ENCODE measurements at regions not wholly inside any gene's neighbourhood (a gene's known extent, or its start where the extent isn't known, plus 50 kb on each side); places are given as distances from the start of the nearest gene placed in this dataset.

- no peak for TF ChIP-seq CTCF (IDR thresholded peaks at IDR 0.05 in 2 of 3, conservative IDR thresholded peaks at IDR 0.05 in 1 of 3; ENCODE audit: borderline replicate concordance in 1 of 3, insufficient read depth in 1 of 3, low read depth in 2 of 3, low read length in 2 of 3)
- no peak for TF ChIP-seq ZNF274 (IDR thresholded peaks at IDR 0.05; ENCODE audit: low read depth, low read length)
- no peak for TF ChIP-seq YY1 (IDR thresholded peaks at IDR 0.05; ENCODE audit: extremely low read depth, insufficient replicate concordance, low read depth, low read length)
- TF ChIP-seq POLR2AphosphoS5 (IDR thresholded peaks at IDR 0.05; ENCODE audit: low read depth, low read length) = no peak
- TF ChIP-seq EGR1 (IDR thresholded peaks at IDR 0.05; ENCODE audit: low read depth) = no peak
- TF ChIP-seq, protein P1, sequence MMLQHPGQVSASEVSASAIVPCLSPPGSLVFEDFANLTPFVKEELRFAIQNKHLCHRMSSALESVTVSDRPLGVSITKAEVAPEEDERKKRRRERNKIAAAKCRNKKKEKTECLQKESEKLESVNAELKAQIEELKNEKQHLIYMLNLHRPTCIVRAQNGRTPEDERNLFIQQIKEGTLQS (IDR thresholded peaks at IDR 0.05) = no peak
- no peak for TF ChIP-seq SRF (IDR thresholded peaks at IDR 0.05; ENCODE audit: low read depth)
- TF ChIP-seq POLR2A (IDR thresholded peaks at IDR 0.05; ENCODE audit: borderline replicate concordance, extremely low read depth, insufficient read depth, insufficient read length) = no peak
- no peak for TF ChIP-seq EZH2phosphoT487 (IDR thresholded peaks at IDR 0.05; ENCODE audit: borderline replicate concordance)
- TF ChIP-seq SP1 (IDR thresholded peaks at IDR 0.05; ENCODE audit: low read depth) = no peak
- no peak for TF ChIP-seq EZH2 (IDR thresholded peaks at IDR 0.05)
Observed at GRCh38 chr4:38538517-38538916, 125.5 kb upstream of the KLF3 start.
